HPDE6-E6E7 (cell line): ENCODE measurements at regions not wholly inside any gene's neighbourhood (a gene's known extent, or its start where the extent isn't known, plus 50 kb on each side); places are given as distances from the start of the nearest gene placed in this dataset.
"Not testable (repeated sequence)": the region's sequence is repeated elsewhere in the genome, so short reads cannot be mapped to it uniquely, and the experiment has no call there.

ENCODE experiments used
- DNase-seq: peaks from one replicate; pipeline ENCODE4 v3.0.0; 2011; ENCODE audit warnings: missing footprints; ENCODE audit errors: extremely low spot score

DNA sequence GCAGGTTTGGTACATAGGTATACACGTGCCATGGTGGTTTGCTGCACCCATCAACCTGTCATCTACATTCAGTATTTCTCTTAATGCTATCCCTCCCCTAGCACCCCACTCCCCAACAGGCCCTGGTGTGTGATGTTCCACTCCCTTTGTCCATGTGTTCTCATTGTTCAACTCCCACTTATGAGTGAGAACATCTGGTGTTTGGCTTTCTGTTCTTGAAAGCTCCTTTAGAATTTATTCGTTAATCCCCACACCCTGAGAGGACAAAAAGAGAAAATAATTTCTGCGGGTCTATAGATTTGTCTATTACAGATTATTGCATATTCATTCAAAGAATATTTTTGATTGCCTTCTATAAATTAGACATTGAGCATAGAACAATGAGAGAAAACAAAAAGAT, 455.5 kb downstream of the PLPP3 start:
- no peak for DNase-seq

DNA sequence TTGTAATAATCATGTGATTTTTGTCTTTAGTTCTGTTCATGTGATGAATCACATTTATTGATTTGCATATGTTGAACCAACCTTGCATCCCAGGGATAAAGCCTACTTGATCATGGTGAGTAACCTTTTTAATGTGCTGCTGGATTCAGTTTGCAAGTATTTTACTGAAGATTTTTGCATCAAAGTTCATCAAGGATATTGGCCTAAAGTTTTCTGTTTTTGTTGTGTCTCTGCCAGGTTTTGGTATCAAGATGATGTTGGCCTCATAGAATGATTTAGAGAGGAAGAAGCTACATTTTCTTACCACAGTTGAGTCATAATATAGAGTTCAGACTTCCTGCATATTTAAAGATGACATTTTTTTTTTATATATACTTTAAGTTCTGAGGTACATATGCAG, 455.9 kb downstream of the PLPP3 start:
- DNase-seq = no peak

DNA sequence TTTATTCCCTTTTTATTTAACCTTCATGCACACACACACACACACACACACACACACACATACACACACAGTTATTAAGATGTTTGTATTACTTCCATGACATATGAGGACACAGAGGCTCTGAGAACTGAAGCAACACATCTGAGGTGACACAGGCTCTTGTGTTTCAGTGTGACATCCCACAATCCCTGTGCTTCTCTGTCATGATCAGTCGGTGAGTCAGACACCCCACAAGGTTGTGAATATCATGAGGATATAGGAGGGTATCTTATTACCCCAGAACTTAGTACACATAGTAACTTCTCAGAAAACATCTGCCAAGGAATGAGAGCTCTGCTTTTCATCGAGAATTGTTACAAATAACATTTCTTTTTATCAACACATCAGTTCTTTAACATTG, 459.3 kb downstream of the PLPP3 start:
- DNase-seq = no peak

DNA sequence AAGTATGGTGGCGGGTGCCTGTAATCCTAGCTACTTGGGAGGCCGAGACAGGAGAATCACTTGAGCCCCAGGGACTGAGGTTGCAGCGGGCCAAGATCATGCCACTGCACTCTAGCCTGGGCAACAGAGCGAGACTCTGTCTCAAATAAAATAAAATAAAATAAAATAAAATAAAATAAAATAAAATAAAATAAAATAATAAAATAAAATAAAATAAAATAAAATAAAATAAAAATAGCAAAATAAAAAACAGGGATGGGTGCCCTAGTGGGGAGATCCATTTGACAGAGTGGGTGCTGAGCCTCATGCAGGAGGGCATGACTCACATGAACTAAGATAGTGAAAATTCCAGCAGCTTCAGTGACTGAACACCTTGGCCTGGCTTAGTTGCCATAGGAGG, 460.7 kb downstream of the PLPP3 start:
- DNase-seq = not testable (repeated sequence)

DNA sequence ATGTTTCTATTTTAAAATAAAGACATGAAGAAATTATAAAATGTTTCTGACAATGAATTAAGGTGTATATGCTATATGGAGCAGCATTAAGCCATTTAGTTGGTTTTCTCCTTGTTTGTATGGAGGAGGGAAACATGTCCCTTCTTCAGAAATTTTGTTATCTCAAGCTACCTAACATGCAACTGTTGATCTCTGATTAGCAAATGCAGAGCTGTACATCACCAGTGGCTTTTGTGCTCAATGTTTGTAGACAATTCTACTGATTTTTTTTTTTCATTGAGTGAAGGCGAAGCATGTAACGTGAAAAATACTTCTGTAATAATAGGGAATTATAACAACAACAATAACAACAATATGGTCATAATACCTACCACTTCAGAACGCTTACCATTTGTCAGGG, 463.7 kb downstream of the PLPP3 start:
- DNase-seq = no peak

DNA sequence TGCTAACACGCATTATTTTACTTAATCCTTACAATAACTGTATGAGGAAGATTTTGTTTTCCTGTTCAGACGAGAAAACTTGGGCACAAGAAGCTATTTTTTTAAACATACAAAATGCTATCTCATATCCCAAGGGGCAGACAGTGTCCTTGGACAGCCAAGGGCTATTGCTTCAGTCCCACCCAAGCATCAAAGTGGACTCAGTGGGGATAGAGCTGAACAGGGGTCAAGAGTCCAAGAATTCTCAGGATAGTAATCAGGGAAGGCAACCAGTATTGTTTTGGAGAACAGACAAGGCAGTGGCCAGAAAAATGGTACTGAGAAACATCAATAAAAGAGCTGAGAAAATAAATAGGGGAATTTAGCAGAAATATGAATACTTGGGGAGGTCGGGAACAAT, 465.7 kb downstream of the PLPP3 start:
- DNase-seq = no peak

DNA sequence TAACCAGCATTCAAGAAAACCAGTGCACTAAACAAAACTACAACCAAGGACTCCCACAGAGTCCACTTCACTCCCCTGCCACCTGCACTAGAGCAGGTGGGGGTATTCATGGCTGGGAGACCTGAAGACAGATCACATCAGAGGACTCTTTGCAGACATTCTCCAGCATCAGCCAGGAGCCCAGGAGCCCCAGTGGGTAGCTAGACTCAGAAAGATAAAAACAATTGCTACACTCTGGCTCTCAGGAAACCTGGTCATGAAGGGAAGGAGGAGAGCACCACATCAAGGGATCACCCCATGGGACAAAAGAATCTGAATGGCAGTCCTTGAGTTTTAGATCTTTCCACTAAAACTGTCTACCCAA, 472.1 kb downstream of the PLPP3 start:
- DNase-seq = no peak

DNA sequence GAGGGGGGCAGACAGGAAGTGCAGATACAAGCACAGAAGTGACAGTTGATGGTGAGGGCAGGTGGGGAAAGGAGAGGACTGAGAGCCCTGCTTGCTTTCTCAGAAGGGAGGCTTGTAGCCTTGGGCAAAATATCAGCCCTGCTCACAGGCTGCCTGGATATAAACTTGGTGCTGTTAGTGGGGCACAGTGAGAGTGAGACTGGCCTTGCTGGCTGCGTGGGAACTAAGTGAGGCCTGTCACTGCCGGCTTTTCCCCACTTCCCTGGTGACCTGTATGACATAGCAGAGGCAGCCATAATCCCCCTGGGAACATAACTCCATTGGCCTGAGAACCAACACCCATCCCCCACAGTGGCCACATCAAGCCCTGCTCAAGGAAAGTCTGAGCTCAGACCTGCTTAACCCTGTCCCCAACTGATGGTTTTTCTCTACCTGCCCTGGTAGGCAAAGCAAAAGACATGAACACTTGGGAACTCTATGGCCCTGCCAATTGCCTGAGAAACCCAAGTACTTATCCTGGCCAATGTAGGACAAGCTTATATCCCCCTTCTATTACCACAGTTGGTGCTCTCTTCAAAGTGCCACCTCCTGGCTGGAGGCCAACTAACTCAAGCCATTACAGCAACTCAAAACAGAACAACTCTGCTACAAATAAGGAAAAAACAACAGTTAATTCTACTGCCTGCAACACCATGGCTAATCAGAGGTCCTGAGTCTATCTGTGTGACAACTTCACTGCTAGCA, 472.7 kb downstream of the PLPP3 start:
- no peak for DNase-seq

DNA sequence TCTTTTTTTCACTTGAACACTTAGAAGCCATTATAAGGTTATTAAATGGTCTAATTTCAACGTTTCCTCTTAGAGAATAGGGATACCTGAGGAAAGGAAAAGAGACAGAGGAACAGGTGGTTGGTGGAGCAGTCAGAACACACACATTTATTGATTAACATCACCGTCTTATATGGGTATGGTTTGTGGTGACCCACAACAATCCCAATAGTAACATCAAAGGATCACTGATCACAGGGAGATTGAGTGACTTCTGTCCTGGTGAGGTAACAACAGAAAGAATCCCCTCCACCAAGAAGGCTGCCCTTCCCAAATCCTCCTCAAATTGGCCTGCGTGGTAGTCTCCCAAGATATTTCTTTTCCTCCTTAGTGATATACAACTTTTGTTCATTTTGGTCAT, 474.0 kb downstream of the PLPP3 start:
- no peak for DNase-seq

DNA sequence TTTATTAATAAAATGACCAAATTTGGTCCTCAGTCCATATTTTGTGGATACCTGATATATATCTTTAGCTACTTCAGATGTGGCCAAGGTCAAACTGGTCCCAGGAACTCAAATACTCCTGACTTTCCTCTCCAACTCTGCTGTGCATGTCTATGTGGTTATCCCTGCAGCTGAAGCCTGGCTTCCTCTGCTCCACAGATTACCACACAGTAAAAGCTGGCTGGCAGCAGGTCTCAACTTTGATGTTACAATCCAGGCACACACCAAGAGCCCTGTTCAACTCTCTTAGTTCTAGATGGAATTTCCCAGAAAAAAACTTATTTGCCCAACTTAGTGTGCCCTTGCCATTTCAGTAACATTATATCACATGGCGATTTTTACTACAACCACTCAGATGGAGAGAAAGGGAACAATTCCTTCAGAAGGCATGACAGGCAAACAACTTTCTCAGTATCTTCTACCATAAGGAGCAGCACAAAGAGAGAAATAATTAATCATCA, 479.5 kb downstream of the PLPP3 start:
- no peak for DNase-seq

DNA sequence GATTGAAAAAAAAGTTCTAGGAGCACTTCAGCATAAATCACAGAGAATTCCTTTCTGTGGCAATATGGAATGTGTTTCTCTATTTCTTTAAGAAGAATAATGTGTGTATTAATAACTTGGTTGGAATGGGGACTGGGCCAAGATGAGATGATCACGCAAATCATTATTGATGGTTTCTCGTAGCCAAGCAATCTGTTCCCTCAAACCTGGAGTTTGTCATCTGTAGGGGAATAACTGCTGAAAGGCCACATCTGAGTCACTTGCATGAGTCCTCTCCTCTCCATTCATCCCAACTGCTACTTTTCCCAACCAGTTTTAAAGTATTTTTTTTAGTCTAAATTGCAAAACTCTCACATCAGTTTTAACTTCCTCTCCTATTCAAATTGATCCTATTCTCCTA, 480.4 kb downstream of the PLPP3 start:
- no peak for DNase-seq

DNA sequence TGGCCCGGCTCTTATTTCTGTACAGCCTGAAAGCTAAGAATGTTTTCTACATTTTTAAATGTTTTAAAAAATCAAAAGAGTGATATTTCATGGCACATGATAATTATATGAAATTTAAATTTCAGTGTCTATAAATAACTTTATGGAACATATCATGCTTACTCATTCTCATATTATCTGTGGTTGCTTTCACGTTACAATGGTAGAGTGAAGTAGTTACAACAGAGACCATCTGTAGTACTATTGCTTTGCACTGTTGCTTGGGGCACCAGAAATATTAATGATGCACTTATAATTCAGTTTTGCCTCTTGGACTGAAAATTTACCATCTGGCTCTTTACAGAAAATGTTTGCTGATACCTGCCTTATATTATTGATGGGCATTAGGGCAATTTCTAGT, 481.6 kb downstream of the PLPP3 start:
- no peak for DNase-seq

DNA sequence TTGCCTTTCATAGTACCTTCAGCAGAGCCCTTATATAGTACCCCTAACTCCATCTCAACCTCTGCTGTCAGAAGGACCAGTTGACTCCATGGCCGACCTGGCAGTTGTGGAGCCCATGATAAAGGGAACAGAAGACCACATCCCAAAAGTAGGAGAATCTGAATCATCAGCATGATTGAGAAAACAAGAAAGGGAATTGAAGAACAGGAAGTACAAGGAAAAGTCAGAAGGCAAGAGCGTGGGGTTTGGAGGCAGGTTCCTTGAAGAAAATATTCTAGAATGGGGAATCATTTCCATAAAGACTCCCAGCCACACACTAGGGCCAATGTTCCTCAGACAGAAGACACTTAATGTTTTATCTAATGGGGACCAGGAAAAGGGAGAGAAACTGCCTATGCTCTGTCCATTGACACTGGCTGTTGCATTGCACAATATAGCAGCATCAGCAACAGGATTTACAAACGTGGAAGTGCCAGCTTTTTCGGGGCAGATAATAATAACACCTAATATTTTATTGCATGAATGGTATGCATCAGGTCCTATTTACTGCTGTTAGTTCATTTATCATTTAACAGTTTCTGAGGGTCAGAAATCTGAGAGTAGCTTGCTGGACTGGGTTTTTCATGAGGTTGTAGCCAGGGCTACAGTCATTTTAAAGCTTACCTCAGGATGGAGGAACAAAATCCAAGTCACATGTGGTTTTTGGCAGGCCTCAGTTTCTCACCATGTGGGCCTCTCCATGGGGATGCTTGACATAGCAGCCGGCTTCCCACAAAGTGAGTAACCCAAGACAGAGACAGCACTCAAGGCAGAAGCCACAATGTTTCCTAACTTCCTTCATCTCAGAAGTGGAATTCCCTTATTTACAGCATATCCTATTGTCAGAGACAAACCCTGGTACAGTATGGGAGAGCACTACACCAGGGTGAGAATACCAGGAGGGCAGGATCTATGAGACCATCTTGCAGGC, 483.4 kb downstream of the PLPP3 start:
- no peak for DNase-seq

DNA sequence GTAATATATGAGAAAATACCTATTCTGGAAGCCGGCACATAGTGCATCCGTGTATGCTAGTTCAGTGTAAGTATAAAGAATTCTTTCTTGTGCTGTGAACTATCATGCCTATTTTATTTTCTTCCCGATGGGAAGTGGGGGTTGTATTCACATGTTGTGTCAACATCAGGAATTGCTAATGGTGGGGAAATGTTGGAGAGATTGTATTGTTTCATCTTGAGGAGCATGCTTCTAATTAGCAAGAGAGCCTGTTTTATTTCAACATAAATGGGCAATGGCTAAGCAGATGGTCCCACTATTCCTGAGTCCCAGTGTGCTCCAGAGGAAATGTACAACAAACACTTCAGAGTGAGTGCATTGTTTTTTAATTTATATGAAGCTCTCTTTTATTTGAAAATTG, 485.2 kb downstream of the PLPP3 start:
- DNase-seq = no peak

DNA sequence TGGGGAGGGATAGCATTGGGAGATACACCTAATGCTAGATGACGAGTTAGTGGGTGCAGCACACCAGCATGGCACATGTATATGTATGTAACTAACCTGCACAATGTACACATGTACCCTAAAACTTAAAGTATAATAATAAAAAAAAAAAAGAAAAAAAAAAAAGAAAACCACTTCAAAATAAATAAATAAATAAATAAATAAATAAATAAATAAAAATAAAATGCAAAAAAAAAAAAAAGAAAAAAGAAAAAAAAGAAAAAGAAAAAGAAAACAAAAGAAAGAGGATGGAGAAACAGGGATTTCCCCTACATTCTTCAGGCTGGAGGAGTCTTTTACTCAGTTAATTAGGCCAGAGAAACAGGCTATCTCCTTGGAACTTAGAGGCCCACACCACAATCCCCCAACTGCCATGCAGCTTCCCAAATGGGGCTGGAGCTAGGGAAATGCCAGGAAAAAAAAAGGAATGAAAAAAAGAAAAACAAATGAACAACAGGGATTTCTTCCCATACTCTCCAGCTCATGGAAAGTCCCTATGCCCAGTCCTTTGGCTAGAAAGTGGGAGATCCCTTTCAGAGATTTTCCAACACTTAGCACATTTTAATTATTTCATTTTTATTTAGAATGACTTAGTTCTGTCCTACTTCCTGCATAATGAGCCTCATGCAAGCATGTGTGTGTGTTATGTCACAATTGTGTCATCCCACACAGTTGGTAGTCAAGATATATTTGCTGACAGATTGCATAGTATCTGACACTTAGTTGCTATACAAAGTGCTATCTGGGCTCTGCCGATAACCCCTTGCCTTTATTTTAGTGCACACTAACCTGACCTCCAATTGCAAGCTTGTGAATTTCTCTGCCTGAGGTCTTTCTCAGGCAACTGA, 486.4 kb downstream of the PLPP3 start:
- no peak for DNase-seq

DNA sequence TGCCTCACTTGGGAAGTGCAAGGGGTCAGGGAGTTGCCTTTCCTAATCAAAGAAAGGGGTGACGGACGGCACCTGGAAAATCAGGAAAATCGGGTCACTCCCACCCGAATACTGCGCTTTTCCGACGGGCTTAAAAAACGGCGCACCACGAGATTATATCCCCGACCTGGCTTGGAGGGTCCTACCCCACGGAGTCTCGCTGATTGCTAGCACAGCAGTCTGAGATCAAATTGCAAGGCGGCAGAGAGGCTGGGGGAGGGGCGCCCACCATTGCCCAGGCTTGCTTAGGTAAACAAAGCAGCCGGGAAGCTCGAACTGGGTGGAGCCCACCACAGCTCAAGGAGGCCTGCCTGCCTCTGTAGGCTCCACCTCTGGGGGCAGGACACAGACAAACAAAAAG, 489.5 kb downstream of the PLPP3 start:
- DNase-seq = not testable (repeated sequence)

DNA sequence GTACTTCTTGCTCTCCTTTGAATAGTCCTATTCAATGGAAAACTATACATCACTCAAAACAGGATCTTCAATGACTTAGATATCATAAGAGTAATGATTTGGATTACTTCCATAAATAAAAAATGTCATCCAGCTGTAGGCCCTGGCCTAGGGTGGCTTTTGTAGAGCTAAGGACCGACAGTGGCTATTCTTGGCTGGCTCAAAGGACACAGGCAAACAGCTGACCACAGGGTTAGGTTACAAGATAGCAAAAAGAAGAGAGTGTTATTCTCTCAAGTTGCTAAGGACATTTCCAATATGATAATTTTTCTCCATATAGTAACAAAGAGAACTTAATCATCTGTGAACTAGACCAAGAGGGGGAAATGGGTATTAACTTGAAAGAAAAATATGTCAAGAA, 495.1 kb downstream of the PLPP3 start:
- DNase-seq = no peak

DNA sequence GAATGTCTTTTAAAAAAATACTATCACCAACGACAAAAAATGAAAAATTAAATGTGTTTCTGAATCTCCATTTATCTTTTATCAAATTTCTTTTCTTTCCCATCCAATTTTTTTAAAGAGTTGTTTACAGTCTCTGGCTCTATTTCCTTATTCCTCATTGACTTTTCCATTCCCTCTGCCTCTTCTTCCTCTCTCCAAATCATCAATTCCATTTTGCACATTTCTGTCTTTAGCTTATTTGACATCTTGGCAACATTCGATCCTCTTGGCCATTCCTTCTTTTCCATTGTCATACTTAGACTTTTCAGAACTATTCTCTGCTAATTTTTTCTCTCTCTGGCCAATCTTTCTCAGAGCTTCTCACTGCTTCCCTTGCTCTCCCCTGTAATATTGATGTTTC, 497.6 kb downstream of the PLPP3 start:
- DNase-seq = no peak

DNA sequence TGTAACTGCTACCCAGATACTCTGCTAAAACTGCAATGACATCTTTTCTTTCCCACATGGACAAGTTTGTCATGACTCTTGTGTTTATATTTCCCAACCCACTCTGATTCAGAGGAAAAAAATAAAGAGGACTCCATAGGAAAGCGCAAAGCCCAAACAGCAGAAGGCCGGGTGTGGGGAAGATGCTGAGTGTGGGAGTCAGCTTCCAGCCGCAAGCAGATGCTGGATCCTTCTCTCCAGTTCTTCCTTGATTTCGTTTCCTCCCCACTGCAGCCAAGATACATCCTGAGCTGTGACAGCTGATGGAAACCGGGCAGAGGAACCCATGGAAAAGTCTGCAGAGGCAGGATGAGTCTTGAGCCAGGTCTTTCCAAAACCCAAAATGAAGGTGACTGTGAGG, 498.2 kb downstream of the PLPP3 start:
- DNase-seq = no peak

DNA sequence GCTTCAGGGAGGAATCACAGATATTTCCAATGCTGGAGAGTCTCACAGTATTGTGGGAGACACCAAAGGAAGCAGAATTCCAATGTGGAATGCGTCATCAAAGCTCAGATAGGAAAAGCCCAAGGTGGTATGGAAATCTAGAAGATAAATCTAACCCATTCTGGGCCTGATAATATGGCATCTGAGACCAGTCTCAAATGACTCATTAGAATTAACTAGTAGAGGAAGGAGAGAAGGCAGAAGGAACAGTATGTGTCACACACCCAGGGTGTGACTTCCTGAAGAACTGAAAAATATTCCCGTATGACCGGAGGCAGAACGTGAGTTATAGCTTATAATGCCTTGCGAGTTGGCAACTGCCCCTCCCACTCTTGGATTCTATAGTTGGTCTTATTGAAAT, 499.2 kb downstream of the PLPP3 start:
- DNase-seq = no peak

DNA sequence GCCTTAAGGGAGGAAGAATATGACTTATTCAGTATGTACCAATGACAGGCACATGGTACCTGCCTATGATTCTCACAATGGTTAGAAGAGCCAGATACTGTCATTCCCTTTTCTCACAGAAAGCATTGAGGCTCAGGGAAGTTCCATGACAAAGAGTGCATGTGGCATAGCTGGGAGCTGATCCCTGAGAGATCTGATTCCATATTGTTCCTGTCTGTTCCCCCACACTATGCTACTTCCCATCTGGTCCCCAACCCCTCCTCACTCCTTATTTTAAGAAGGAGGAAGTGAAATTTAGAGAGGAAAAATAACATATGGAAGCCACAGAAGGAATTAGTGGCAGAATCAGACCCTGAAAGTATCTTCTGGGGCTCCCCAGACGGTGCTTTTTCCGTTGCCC, 500.0 kb downstream of the PLPP3 start:
- no peak for DNase-seq

DNA sequence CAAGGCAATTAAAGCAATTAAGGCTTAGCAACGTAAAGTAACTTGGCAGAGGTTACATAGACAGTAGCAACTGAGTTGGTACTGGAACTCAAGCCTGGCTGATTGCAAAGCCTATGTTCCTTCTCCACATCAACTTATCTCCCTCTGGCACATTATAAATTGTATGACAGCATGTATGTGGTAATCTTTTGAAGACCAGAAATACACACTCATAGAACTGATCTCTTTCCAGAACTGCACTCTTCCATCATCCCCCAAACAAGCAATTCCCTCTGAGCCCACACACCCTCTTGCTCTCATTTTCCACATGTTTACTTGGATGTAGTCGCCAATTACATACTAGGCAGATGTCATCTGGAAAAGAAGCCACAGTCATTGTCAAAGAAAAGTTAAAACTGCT, 502.2 kb downstream of the PLPP3 start:
- DNase-seq = no peak
